Pancreas (tissue), 10 donors: ENCODE measurements at regions not wholly inside any gene's neighbourhood (a gene's known extent, or its start where the extent isn't known, plus 50 kb on each side); places are given as distances from the start of the nearest gene placed in this dataset.
"Not testable (repeated sequence)": the region's sequence is repeated elsewhere in the genome, so short reads cannot be mapped to it uniquely, and the experiment has no call there.

Experiments
- ATAC-seq, 4 donors: fragments of 200-7000 bp; cut with Tn5 transposase; one replicate each; pipeline versions ENCODE4 v1.8.0 to v1.9.1; 2020; ENCODE audit warnings: mild to moderate bottlenecking in 4 of 4, moderate library complexity in 4 of 4
- DNase-seq, 6 donors: peaks; one replicate each; pipeline ENCODE4 v3.0.0-alpha.2; 2020
- FAIRE-seq: peaks from 2 replicates; lab custom pipeline; 2012; peaks lifted over from hg19 to GRCh38; lab: Jason Lieb, UNC
- H3K27ac ChIP-seq, 4 donors: fragments of 200-600 bp; sonication (generic); 1 replicate in 3 of 4; 2 replicates in 1 of 4; pipeline versions ENCODE4 v1.5.0 to v1.8.0; 2020
- H3K27me3 ChIP-seq, 4 donors: fragments of 200-600 bp; one replicate each; pipeline ENCODE4 v1.8.0; 2021
- H3K36me3 ChIP-seq, 3 donors: fragments of 200-600 bp; sonication (generic) in 1 of 3; one replicate each; pipeline versions ENCODE4 v1.5.0 to v1.8.0; 2020 to 2021
- H3K4me1 ChIP-seq, 3 donors: fragments of 200-600 bp; one replicate each; pipeline ENCODE4 v1.8.0; 2021
- H3K4me3 ChIP-seq, 4 donors: fragments of 200-600 bp; sonication (generic) in 2 of 4; one replicate each; pipeline versions ENCODE4 v1.5.0 to v1.8.0; 2020 to 2021
- H3K9me3 ChIP-seq, 4 donors: fragments of 200-600 bp; one replicate each; pipeline ENCODE4 v1.8.0; 2021
- CTCF ChIP-seq, 4 donors: fragments of 200-600 bp; sonication (generic) in 3 of 4; IDR thresholded peaks; one replicate each; pipeline versions ENCODE4 v1.5.0 to v1.8.0; 2021; ENCODE audit warnings: antibody characterized with exemption in 4 of 4
- WGBS, 2 donors: extraction: QIAGEN DNeasy Blood & Tissue Kit; methylation state at CpG; one replicate each; pipeline ENCODE4 v1.1.7; 2013; 5-methylcytosine and 5-hydroxymethylcytosine counted together
- intact Hi-C, 3 donors: fragments of 100-400 bp; cut with DNase I; formaldehyde crosslinking; loops; one replicate each; pipeline versions ENCODE4 v1.11.1 to v1.14.2; 2022
- donor health status: healthy with polysubstance abuse.
- donor health status: DM: no; HTN: no; CAD: no; lungs with moderate emphysema.
- donor health status: DM: no; HTN: no; CAD: no.
- donor health status: control.
- donor health status: control.
- donor health status: Bipolar disorder and iron deficiency.
- donor health status: DM: yes; HTN: yes; CAD: no.
- donor health status: DM: no; HTN: no; CAD: no.
- donor health status: DM: no; HTN: no; CAD: no.
- donor health status: DM: yes; HTN: yes; CAD: no.

- no peak for FAIRE-seq
- WGBS, 2 donors = 54 to 69% methylated on average over 10 of the region's 10 CpGs
- no peaks in the 10 kb centered on the region for H3K9me3 ChIP-seq
- no peaks in the 10 kb centered on the region for H3K27me3 ChIP-seq
- DNase-seq = no peak
- ATAC-seq = no peak
- TF ChIP-seq CTCF (IDR thresholded peaks at IDR 0.05) = no peak
- intact Hi-C loops = no loop called here
- H3K27ac ChIP-seq = no peak overlapping the region
- no peaks in the 10 kb centered on the region for H3K36me3 ChIP-seq
- H3K4me3 ChIP-seq = no peak overlapping the region
- H3K4me1 ChIP-seq = no peaks in the 10 kb centered on the region
Measured at GRCh38 chr10:2885288-2886278, 181.8 kb upstream of the PFKP start.

GRCh38 chr10:2883983-2884540, 183.3 kb upstream of the PFKP start:
- H3K27ac ChIP-seq, H3K4me1 ChIP-seq, H3K36me3 ChIP-seq, DNase-seq, intact Hi-C loops, H3K27me3 ChIP-seq, H3K4me3 ChIP-seq, ATAC-seq, H3K9me3 ChIP-seq, FAIRE-seq: not testable (repeated sequence)
- WGBS, 2 donors = 70 to 74% methylated on average over 4 of the region's 4 CpGs

- Histone ChIP-seq H3K9me3 (no peaks in the 10 kb centered on the region), H3K4me3 (no peak overlapping the region), H3K4me1 (no peaks in the 10 kb centered on the region), H3K27me3 (no peaks in the 10 kb centered on the region), H3K36me3 (no peaks in the 10 kb centered on the region), H3K27ac (no peak overlapping the region)
- ATAC-seq = no peak
- no peak for DNase-seq
- TF ChIP-seq CTCF (IDR thresholded peaks at IDR 0.05) = no peak
- intact Hi-C loops = no loop called here
- 89% methylated on average over 1 of the region's 1 CpG for WGBS, 2 donors
- FAIRE-seq = no peak
Measured at GRCh38 chr10:2883238-2883637, 184.1 kb upstream of the PFKP start.

- WGBS, 2 donors = 66 to 70% methylated on average over 9 of the region's 9 CpGs
- no peaks in the 10 kb centered on the region for H3K36me3 ChIP-seq
- FAIRE-seq (no peak), ATAC-seq (no peak), DNase-seq (no peak)
- no peak for TF ChIP-seq CTCF (IDR thresholded peaks at IDR 0.05)
- H3K4me3 ChIP-seq = no peak overlapping the region
- H3K27me3 ChIP-seq = no peaks in the 10 kb centered on the region
- H3K9me3 ChIP-seq = no peaks in the 10 kb centered on the region
- H3K27ac ChIP-seq = no peak overlapping the region
- intact Hi-C loops = no loop called here
- no peaks in the 10 kb centered on the region for H3K4me1 ChIP-seq
Measured at GRCh38 chr10:2882628-2883027, 184.7 kb upstream of the PFKP start.

- FAIRE-seq = no peak
- no peak for TF ChIP-seq CTCF (IDR thresholded peaks at IDR 0.05)
Measured at GRCh38 chr10:2881720-2882620, 185.4 kb upstream of the PFKP start.

GRCh38 chr10:2880050-2880449, 187.3 kb upstream of the PFKP start:
- H3K27me3 ChIP-seq, H3K4me3 ChIP-seq, DNase-seq, H3K9me3 ChIP-seq, H3K27ac ChIP-seq, ATAC-seq, H3K4me1 ChIP-seq, intact Hi-C loops, FAIRE-seq, H3K36me3 ChIP-seq: not testable (repeated sequence)
- WGBS, 2 donors = 78 to 91% methylated on average over 2 of the region's 2 CpGs

More at GRCh38 chr10:2881720-2882620, 185.4 kb upstream of the PFKP start:
- intact Hi-C loops = no loop called here
- H3K4me1 ChIP-seq = no peaks in the 10 kb centered on the region
- DNase-seq (no peak), ATAC-seq (no peak)
- no peak overlapping the region for H3K4me3 ChIP-seq
- H3K36me3 ChIP-seq = no peaks in the 10 kb centered on the region
- no peaks in the 10 kb centered on the region for H3K27me3 ChIP-seq
- no peak overlapping the region for H3K27ac ChIP-seq
- 45 to 51% methylated on average over 6 of the region's 6 CpGs for WGBS, 2 donors
- H3K9me3 ChIP-seq = no peaks in the 10 kb centered on the region
